H1 (cell line): ENCODE measurements at regions not wholly inside any gene's neighbourhood (a gene's known extent, or its start where the extent isn't known, plus 50 kb on each side); places are given as distances from the start of the nearest gene placed in this dataset.

Experiments used
- CEBPB ChIP-seq: IDR thresholded peaks from 2 replicates; pipeline ENCODE4 v1.6.1; 2012; ENCODE audit warnings: low read depth, low read length
- EGR1 ChIP-seq: IDR thresholded peaks from 2 replicates; pipeline ENCODE4 v1.6.1; 2011; ENCODE audit warnings: low read depth, low read length, borderline replicate concordance
- TCF12 ChIP-seq: IDR thresholded peaks from 2 replicates; pipeline ENCODE4 v1.6.1; 2011; ENCODE audit warnings: low read depth, mild to moderate bottlenecking, low read length

- no peak for TF ChIP-seq EGR1
- TF ChIP-seq CEBPB = no peak
- no peak for TF ChIP-seq TCF12
These were observed 125.0 kb upstream of the IVNS1ABP start (continued) for GRCh38 chr1:185442050-185442449.
